ENCODE measurements at regions not wholly inside any gene's neighbourhood (a gene's known extent, or its start where the extent isn't known, plus 50 kb on each side); places are given as distances from the start of the nearest gene placed in this dataset.

GRCh38 chr2:239469106-239469960, 68.5 kb upstream of the HDAC4 start:
- peaks cover 0 to 3% (median 0%) of the 10 kb centered on the region in 7 donors for H3K9me3 Mint-ChIP-seq
- H3K36me3 Mint-ChIP-seq, result no peaks in the 10 kb centered on the region
- intact Hi-C loops (cut with micrococcal nuclease), result loop anchor here (5.0 to 10.0 kb wide), 3 partner anchors 33 to 215 kb away; partner anchors contain the start of gene HDAC4 (in 1 of the 2)
- H3K4me1 Mint-ChIP-seq, result peaks cover 26% of the 10 kb centered on the region
- Histone ChIP-seq H3K27ac (ENCODE audit: low read depth in 1 of 2, low read length in 2 of 2) (no peak overlapping the region), H4K20me1 (ENCODE audit: insufficient read depth, low read length) (no peaks in the 10 kb centered on the region), H3K36me3 (replicated peaks in 1 of 2; ENCODE audit: control insufficient read depth in 1 of 2, insufficient read depth in 2 of 2, low read length in 2 of 2) (no peaks in the 10 kb centered on the region), H3K4me2 (replicated peaks; ENCODE audit: extremely low read depth, low read length, poor library complexity, severe bottlenecking) (no peak overlapping the region), H3K27me3 (ENCODE audit: control insufficient read depth in 2 of 2, insufficient read depth in 2 of 2, low read length in 2 of 2) (peaks cover 0 to 2% of the 10 kb centered on the region in 2 donors), H3K4me1 (ENCODE audit: control insufficient read depth in 1 of 2, insufficient read depth in 2 of 2, low read length in 2 of 2) (peaks cover 24 to 25% of the 10 kb centered on the region in 2 donors), H3K9me3 (replicated peaks in 1 of 2; ENCODE audit: control insufficient read depth in 1 of 2, insufficient read depth in 1 of 2, low read length in 2 of 2) (no peaks in the 10 kb centered on the region), H3K9ac (ENCODE audit: insufficient read depth, low read length, poor library complexity, severe bottlenecking) (no peak overlapping the region), H3K79me2 (ENCODE audit: insufficient read depth, low read length) (no peaks in the 10 kb centered on the region), H2AFZ (ENCODE audit: insufficient read depth, low read depth, low read length, poor library complexity, severe bottlenecking) (no peak overlapping the region), H3K4me3 (replicated peaks in 1 of 3; ENCODE audit: low read depth in 2 of 3, low read length in 3 of 3) (no peak overlapping the region)
- no peak for DNase-seq
- no peak for TF ChIP-seq CTCF (IDR thresholded peaks at IDR 0.05)
- H3K4me3 Mint-ChIP-seq, result no peak overlapping the region
- H3K27ac Mint-ChIP-seq, result peak overlapping the region in 2 of 7 donors; percentile 11 to 26
- peaks cover 7 to 14% (median 12%) of the 10 kb centered on the region in 3 donors for H3K27me3 Mint-ChIP-seq (ENCODE audit: low read depth in 3 of 3)
- WGBS (ENCODE audit: insufficient coverage), result 97% methylated on average over 14 of the region's 16 CpGs

GRCh38 chr2:239468491-239469105, 67.8 kb upstream of the HDAC4 start:
- Mint-ChIP-seq H3K27ac (no peak overlapping the region), H3K4me1 (peaks cover 34% of the 10 kb centered on the region), H3K36me3 (peaks cover 0 to under 1% of the 10 kb centered on the region in 2 donors), H3K9me3 (peaks cover 0 to 3% (median 0%) of the 10 kb centered on the region in 7 donors), H3K4me3 (no peak overlapping the region), H3K27me3 (ENCODE audit: low read depth in 3 of 3) (peaks cover 7 to 12% (median 11%) of the 10 kb centered on the region in 3 donors)
- Histone ChIP-seq H3K36me3 (replicated peaks in 1 of 2; ENCODE audit: control insufficient read depth in 1 of 2, insufficient read depth in 2 of 2, low read length in 2 of 2) (no peaks in the 10 kb centered on the region), H3K27ac (ENCODE audit: low read depth in 1 of 2, low read length in 2 of 2) (no peak overlapping the region), H3K9ac (ENCODE audit: insufficient read depth, low read length, poor library complexity, severe bottlenecking) (no peak overlapping the region), H3K79me2 (ENCODE audit: insufficient read depth, low read length) (no peaks in the 10 kb centered on the region), H4K20me1 (ENCODE audit: insufficient read depth, low read length) (no peaks in the 10 kb centered on the region), H2AFZ (ENCODE audit: insufficient read depth, low read depth, low read length, poor library complexity, severe bottlenecking) (no peak overlapping the region), H3K4me2 (replicated peaks; ENCODE audit: extremely low read depth, low read length, poor library complexity, severe bottlenecking) (no peak overlapping the region), H3K9me3 (replicated peaks in 1 of 2; ENCODE audit: control insufficient read depth in 1 of 2, insufficient read depth in 1 of 2, low read length in 2 of 2) (no peaks in the 10 kb centered on the region), H3K4me1 (ENCODE audit: control insufficient read depth in 1 of 2, insufficient read depth in 2 of 2, low read length in 2 of 2) (peaks cover 31 to 33% of the 10 kb centered on the region in 2 donors), H3K27me3 (ENCODE audit: control insufficient read depth in 2 of 2, insufficient read depth in 2 of 2, low read length in 2 of 2) (peaks cover 0 to 2% of the 10 kb centered on the region in 2 donors), H3K4me3 (replicated peaks in 1 of 3; ENCODE audit: low read depth in 2 of 3, low read length in 3 of 3) (no peak overlapping the region)
- DNase-seq, result no peak
- 98% methylated on average over 7 of the region's 10 CpGs for WGBS (ENCODE audit: insufficient coverage)
- intact Hi-C loops (cut with micrococcal nuclease), result loop anchor here (5.0 to 10.0 kb wide), 3 partner anchors 34 to 214 kb away; partner anchors contain the start of gene HDAC4 (in 1 of the 2)
- no peak for TF ChIP-seq CTCF (IDR thresholded peaks at IDR 0.05)
